ENCODE measurements at regions not wholly inside any gene's neighbourhood (a gene's known extent, or its start where the extent isn't known, plus 50 kb on each side); places are given as distances from the start of the nearest gene placed in this dataset.

GRCh38 chr11:121808096-121808495 is 307.9 kb downstream of the BLID start:
- intact Hi-C loops (cut with DNase I) = no loop called here
- Histone ChIP-seq H3K27me3 (no peaks in the 10 kb centered on the region), H3K36me3 (no peaks in the 10 kb centered on the region), H3K4me3 (no peak overlapping the region), H3K4me1 (no peaks in the 10 kb centered on the region), H3K9me3 (peaks cover 0 to 20% (median 12%) of the 10 kb centered on the region in 11 donors), H3K27ac (no peak overlapping the region)
- no peak for TF ChIP-seq CTCF (IDR thresholded peaks at IDR 0.05)
- ATAC-seq = no peak
- no peak for DNase-seq
- WGBS, 2 donors = 74 to 81% methylated on average over 2 of the region's 2 CpGs

DNA sequence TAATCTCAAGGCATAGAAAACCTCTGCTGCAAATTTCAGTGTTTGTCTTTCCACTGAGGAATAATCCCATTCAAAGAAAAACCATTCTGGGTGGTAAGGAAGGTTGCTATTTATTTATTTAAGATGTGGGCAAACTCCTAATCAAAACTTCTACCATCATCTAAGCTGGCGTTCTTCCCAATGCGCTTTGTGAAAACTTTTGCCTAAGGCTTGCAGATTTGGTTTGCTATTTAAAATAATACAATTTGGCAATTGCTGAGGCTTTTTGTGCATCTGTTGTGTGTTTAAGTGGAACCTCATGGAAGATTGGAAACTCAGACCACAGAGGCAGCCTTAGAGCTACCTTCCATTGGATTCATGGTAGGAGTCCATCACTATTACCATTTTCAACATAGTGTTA is 309.0 kb downstream of the BLID start:
- no peak for ATAC-seq
- no peak for DNase-seq
- no peak overlapping the region for H3K4me3 ChIP-seq
- 95 to 98% methylated on average over 2 of the region's 2 CpGs for WGBS, 2 donors
- H3K4me1 ChIP-seq = peaks cover 0 to under 1% (median 0%) of the 10 kb centered on the region in 9 donors
- no peak for TF ChIP-seq CTCF (IDR thresholded peaks at IDR 0.05)
- no peak overlapping the region for H3K27ac ChIP-seq
- H3K36me3 ChIP-seq = no peaks in the 10 kb centered on the region
- intact Hi-C loops (cut with DNase I) = no loop called here
- no peaks in the 10 kb centered on the region for H3K27me3 ChIP-seq
- peaks cover 0 to 10% (median 2%) of the 10 kb centered on the region in 11 donors for H3K9me3 ChIP-seq

DNA sequence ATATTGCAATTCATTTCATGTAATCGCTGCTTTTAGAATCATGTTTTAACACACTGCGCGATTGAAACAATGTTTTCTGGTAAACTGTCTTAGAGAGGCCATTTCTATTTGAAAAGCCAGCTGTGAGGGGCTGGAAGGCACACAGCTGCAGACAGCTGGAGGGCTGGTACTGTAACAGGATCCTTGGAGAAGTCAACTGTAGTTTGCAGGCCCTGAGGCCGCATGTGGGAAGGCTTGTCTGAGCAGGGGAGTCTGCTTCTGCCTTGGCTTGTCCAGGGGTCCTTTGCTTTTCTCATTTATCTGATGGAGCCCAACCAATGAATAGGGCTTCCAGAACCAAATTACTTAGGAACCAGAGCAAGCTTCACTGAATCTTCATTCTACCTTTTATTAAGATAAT is 313.5 kb downstream of the BLID start:
- Histone ChIP-seq H3K4me3 (no peak overlapping the region), H3K27ac (peak overlapping the region in 4 of 10 donors; percentile 11 to 55 (median 47)), H3K27me3 (no peaks in the 10 kb centered on the region), H3K9me3 (peaks cover 0 to 14% (median 6%) of the 10 kb centered on the region in 11 donors), H3K4me1 (peaks cover 0 to 18% (median 0%) of the 10 kb centered on the region in 9 donors), H3K36me3 (no peaks in the 10 kb centered on the region)
- peak in 7 of 8 donors; percentile 73 to 91 (median 80) for ATAC-seq
- peak; percentile 38 to 46 for DNase-seq
- WGBS, 2 donors = 67 to 73% methylated on average over 4 of the region's 4 CpGs
- no peak for TF ChIP-seq CTCF (IDR thresholded peaks at IDR 0.05)
- intact Hi-C loops (cut with DNase I) = no loop called here

DNA sequence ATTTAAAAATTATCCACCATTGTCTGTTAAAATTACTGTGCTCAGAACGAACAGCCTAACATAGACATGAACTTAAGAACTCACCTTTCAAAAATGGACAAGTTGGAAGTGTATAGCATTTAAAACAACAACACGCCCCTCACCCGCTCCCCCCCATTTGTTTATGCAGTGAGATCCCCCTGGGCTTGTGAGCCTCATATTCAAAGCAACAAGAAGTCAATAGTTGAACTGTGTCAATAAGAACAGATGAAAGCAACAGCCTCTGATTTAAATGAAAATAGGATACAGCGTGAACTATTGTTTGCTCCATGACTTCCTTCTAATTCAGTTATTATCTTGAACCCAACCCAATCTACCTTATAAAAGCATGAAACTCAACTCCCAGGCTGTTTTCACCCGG is 314.2 kb downstream of the BLID start:
- Histone ChIP-seq H3K9me3 (peaks cover 0 to 14% (median 6%) of the 10 kb centered on the region in 11 donors), H3K27ac (peak overlapping the region in 5 of 10 donors; percentile 41 to 56 (median 51)), H3K4me1 (peaks cover 0 to 18% (median 0%) of the 10 kb centered on the region in 9 donors), H3K36me3 (no peaks in the 10 kb centered on the region), H3K4me3 (no peak overlapping the region), H3K27me3 (no peaks in the 10 kb centered on the region)
- ATAC-seq (no peak), DNase-seq (no peak)
- 83 to 84% methylated on average over 5 of the region's 5 CpGs for WGBS, 2 donors
- intact Hi-C loops (cut with DNase I) = no loop called here
- TF ChIP-seq CTCF (IDR thresholded peaks at IDR 0.05) = no peak

All from heart right ventricle (tissue), 16 donors.